GM12878 (cell line): ENCODE measurements at regions not wholly inside any gene's neighbourhood (a gene's known extent, or its start where the extent isn't known, plus 50 kb on each side); places are given as distances from the start of the nearest gene placed in this dataset.

Source experiments
- ATAC-seq: fragments of 200-7000 bp; cut with Tn5 transposase; 3 replicates; pipeline ENCODE4 v1.9.1; 2020; ENCODE audit warnings: mild to moderate bottlenecking, moderate library complexity
- BruUV-seq: library from RNA; stranded (reverse); fragments of 400-500 nt; replicated peaks from 2 replicates; lab custom pipeline; 2021; lab: Mats Ljungman, UMichigan
- CTCF ChIA-PET: fragments of 300-600 bp; sonication (Branson Sonifier 250); formaldehyde crosslinking; extraction: SDS; loops from one replicate; lab custom pipeline; 2021; ENCODE audit warnings: inconsistent platforms; lab: Yijun Ruan, JAX
- POLR2A ChIA-PET: fragments of 350-600 bp; formaldehyde crosslinking; extraction: SDS; loops from one replicate; lab custom pipeline; 2021; ENCODE audit warnings: inconsistent platforms; lab: Charles Lee
- RAD21 ChIA-PET: fragments of 300-600 bp; sonication (Branson Sonifier 250); formaldehyde crosslinking; loops from one replicate; lab custom pipeline; 2023; ENCODE audit warnings: antibody characterized with exemption; ENCODE audit not compliant: unreplicated experiment; lab: Charles Lee
- SMC1A ChIA-PET: fragments of 300-600 bp; sonication (Branson Sonifier 250); formaldehyde crosslinking; loops from one replicate; lab custom pipeline; 2023; ENCODE audit not compliant: unreplicated experiment, uncharacterized antibody; lab: Charles Lee
- DNase-seq: peaks from one replicate; pipeline ENCODE4 v3.0.0-alpha.2; 2011; ENCODE audit warnings: low read depth, low spot score
- FAIRE-seq: peaks from 3 replicates; lab custom pipeline; 2011; peaks lifted over from hg19 to GRCh38; lab: Jason Lieb, UNC
- H2AFZ ChIP-seq: 2 replicates; pipeline ENCODE4 v1.6.0; 2011; ENCODE audit warnings: low read depth, low read length, control low read depth; ENCODE audit not compliant: control insufficient read depth
- H3K27ac ChIP-seq: 2 replicates; pipeline ENCODE4 v1.5.1; 2011; ENCODE audit warnings: control low read depth; ENCODE audit not compliant: control insufficient read depth, insufficient read depth
- H3K27me3 ChIP-seq, 2 experiments: replicated peaks in 1 of 2; 2 replicates each; pipeline versions ENCODE4 v1.6.0 to v1.6.1; 2011; ENCODE audit warnings: low read length in 1 of 2; ENCODE audit not compliant: control insufficient read depth in 2 of 2, insufficient read depth in 2 of 2
- H3K36me3 ChIP-seq, 2 experiments: 2 replicates each; pipeline ENCODE4 v1.5.1; 2011; ENCODE audit warnings: low read length in 1 of 2; ENCODE audit not compliant: control insufficient read depth in 2 of 2, insufficient read depth in 2 of 2
- H3K4me1 ChIP-seq: 2 replicates; pipeline ENCODE4 v1.6.1; 2011; ENCODE audit warnings: mild to moderate bottlenecking, low read length, moderate library complexity, mixed read lengths; ENCODE audit not compliant: control insufficient read depth, insufficient read depth
- H3K4me2 ChIP-seq: 2 replicates; pipeline ENCODE4 v1.6.0; 2011; ENCODE audit warnings: control low read depth; ENCODE audit not compliant: control insufficient read depth, insufficient read depth
- H3K4me3 ChIP-seq: fragments of 200-600 bp; sonication (generic); 2 replicates; pipeline ENCODE4 v1.5.1; 2016
- H3K79me2 ChIP-seq: 2 replicates; pipeline ENCODE4 v1.6.0; 2011; ENCODE audit warnings: low read length; ENCODE audit not compliant: control insufficient read depth, insufficient read depth
- H3K9ac ChIP-seq: 2 replicates; pipeline ENCODE4 v1.8.0; 2011; ENCODE audit warnings: low read length, control low read depth, mixed read lengths; ENCODE audit not compliant: control insufficient read depth, insufficient read depth
- H3K9me3 ChIP-seq: replicated peaks from 3 replicates; pipeline ENCODE4 v1.5.1; 2011; ENCODE audit warnings: mild to moderate bottlenecking, low read length; ENCODE audit not compliant: control insufficient read depth, insufficient read depth
- H4K20me1 ChIP-seq: 2 replicates; pipeline ENCODE4 v1.6.0; 2011; ENCODE audit not compliant: control insufficient read depth, insufficient read depth
- BMI1 ChIP-seq: fragments of 450-650 bp; IDR thresholded peaks from 2 replicates; pipeline ENCODE4 v1.6.1; 2016; ENCODE audit warnings: mild to moderate bottlenecking, moderate library complexity, borderline replicate concordance
- BRCA1 ChIP-seq: IDR thresholded peaks from 2 replicates; pipeline ENCODE4 v1.6.1; 2011; ENCODE audit warnings: low read depth, low read length, improper control_type of control experiment
- CEBPB ChIP-seq, 2 experiments: fragments of 150-350 bp in 1 of 2; IDR thresholded peaks; 2 replicates each; pipeline ENCODE4 v1.6.1; 2012 to 2014; ENCODE audit warnings: low read depth in 2 of 2, low read length in 2 of 2, borderline replicate concordance in 1 of 2, inconsistent platforms in 1 of 2
- CHD2 ChIP-seq: IDR thresholded peaks from 2 replicates; pipeline ENCODE4 v1.6.1; 2011; ENCODE audit warnings: low read depth, low read length, improper control_type of control experiment, borderline replicate concordance
- EP300 ChIP-seq, 2 experiments: fragments of 150-350 bp in 1 of 2; IDR thresholded peaks; 2 replicates each; pipeline ENCODE4 v1.6.1; 2011 to 2012; ENCODE audit warnings: low read depth in 2 of 2, low read length in 2 of 2, borderline replicate concordance in 1 of 2, improper control_type of control experiment in 1 of 2, inconsistent platforms in 1 of 2; ENCODE audit not compliant: control insufficient read depth in 1 of 2
- ETV6 ChIP-seq, 2 experiments: fragments of 450-650 bp in 1 of 2; IDR thresholded peaks in 1 of 2; conservative IDR thresholded peaks in 1 of 2; 2 replicates each; pipeline ENCODE4 v1.6.1; 2014; ENCODE audit warnings: antibody characterized with exemption in 1 of 2, borderline replicate concordance in 1 of 2, low read depth in 1 of 2, mild to moderate bottlenecking in 1 of 2, moderate library complexity in 1 of 2
- GABPA ChIP-seq: IDR thresholded peaks from 2 replicates; pipeline ENCODE4 v1.6.1; 2014; ENCODE audit warnings: antibody characterized with exemption, low read depth, mild to moderate bottlenecking, inconsistent platforms
- JUNB ChIP-seq: IDR thresholded peaks from 2 replicates; pipeline ENCODE4 v1.6.1; 2016; ENCODE audit warnings: antibody characterized with exemption, mild to moderate bottlenecking
- PML ChIP-seq: IDR thresholded peaks from 2 replicates; pipeline ENCODE4 v1.6.1; 2012; ENCODE audit warnings: low read length, inconsistent platforms
- SIX5 ChIP-seq: IDR thresholded peaks from 2 replicates; pipeline ENCODE4 v1.6.1; 2011; ENCODE audit warnings: mild to moderate bottlenecking, low read depth, low read length, moderate library complexity; ENCODE audit not compliant: severe bottlenecking
- STAT3 ChIP-seq: IDR thresholded peaks from 2 replicates; pipeline ENCODE4 v1.6.1; 2011; ENCODE audit warnings: low read depth, low read length, improper control_type of control experiment
- USF1 ChIP-seq: IDR thresholded peaks from 2 replicates; pipeline ENCODE4 v1.6.1; 2011; ENCODE audit warnings: borderline replicate concordance, low read depth, mild to moderate bottlenecking, moderate library complexity, mixed read lengths, low read length; ENCODE audit not compliant: insufficient read depth; ENCODE audit errors: extremely low read length
- ZBTB33 ChIP-seq: fragments of 450-650 bp; IDR thresholded peaks from 2 replicates; pipeline ENCODE4 v1.6.1; 2017; ENCODE audit warnings: mild to moderate bottlenecking
- WGBS: methylation state at CpG from one replicate; pipeline ENCODE4 v1.1.6; 2016; ENCODE audit warnings: low lambda C conversion rate; ENCODE audit not compliant: insufficient replicate concordance, insufficient coverage; ENCODE audit errors: missing lambda C conversion rate; 5-methylcytosine and 5-hydroxymethylcytosine counted together
- in situ Hi-C: fragments of 300-500 bp; cut with MboI; formaldehyde crosslinking; loops from 9 replicates; pipeline ENCODE4 v1.14.3; 2018; ENCODE audit warnings: mixed read lengths
- intact Hi-C: fragments of 100-400 bp; cut with micrococcal nuclease; formaldehyde crosslinking; loops from one replicate; pipeline ENCODE4 v1.14.2; 2022; ENCODE audit not compliant: unreplicated experiment

GRCh38 chr3:154766765-154767503 lies 313.2 kb upstream of the MME start:
- Histone ChIP-seq H3K36me3 (no peaks in the 10 kb centered on the region), H3K4me1 (no peaks in the 10 kb centered on the region), H4K20me1 (no peaks in the 10 kb centered on the region), H3K4me2 (no peak overlapping the region), H2AFZ (no peak overlapping the region), H3K4me3 (no peak overlapping the region), H3K79me2 (no peaks in the 10 kb centered on the region), H3K9ac (no peak overlapping the region), H3K9me3 (no peaks in the 10 kb centered on the region), H3K27me3 (no peaks in the 10 kb centered on the region), H3K27ac (no peak overlapping the region)
- FAIRE-seq = no peak
- POLR2A ChIA-PET = no interaction called here
- RAD21 ChIA-PET = no interaction called here
- DNase-seq = no peak
- ATAC-seq = no peak
- intact Hi-C loops (no loop called here), in situ Hi-C loops (no loop called here)
- WGBS = 28% methylated on average over 5 of the region's 5 CpGs
- no peak for TF ChIP-seq ETV6 (conservative IDR thresholded peaks at IDR 0.05 in 1 of 2, IDR thresholded peaks at IDR 0.05 in 1 of 2; ENCODE audit: borderline replicate concordance in 1 of 2, low read depth in 1 of 2)
- no peak for TF ChIP-seq BRCA1
- no peak for TF ChIP-seq STAT3
- no peak for TF ChIP-seq JUNB
- SMC1A ChIA-PET = no interaction called here
- CTCF ChIA-PET = no interaction called here
- no TSS peak for BruUV-seq

GRCh38 chr3:154764856-154765640 lies 315.1 kb upstream of the MME start:
- ChIA-PET CTCF (no interaction called here), SMC1A (no interaction called here), POLR2A (no interaction called here), RAD21 (no interaction called here)
- Histone ChIP-seq H3K4me2 (no peak overlapping the region), H2AFZ (no peak overlapping the region), H3K4me3 (no peak overlapping the region), H3K9ac (no peak overlapping the region), H3K36me3 (no peaks in the 10 kb centered on the region), H3K79me2 (no peaks in the 10 kb centered on the region), H3K9me3 (no peaks in the 10 kb centered on the region), H3K4me1 (no peaks in the 10 kb centered on the region), H3K27me3 (no peaks in the 10 kb centered on the region), H4K20me1 (no peaks in the 10 kb centered on the region), H3K27ac (no peak overlapping the region)
- in situ Hi-C loops (no loop called here), intact Hi-C loops (no loop called here)
- 4% methylated on average over 3 of the region's 3 CpGs for WGBS
- DNase-seq = no peak
- no peak for ATAC-seq
- FAIRE-seq = no peak
- no TSS peak for BruUV-seq
- no peak for TF ChIP-seq GABPA
- no peak for TF ChIP-seq BMI1
- TF ChIP-seq USF1 = no peak
- no peak for TF ChIP-seq CEBPB (IDR thresholded peaks at IDR 0.05; ENCODE audit: borderline replicate concordance in 1 of 2, low read depth in 2 of 2, low read length in 2 of 2)
- no peak for TF ChIP-seq ZBTB33
- TF ChIP-seq BRCA1 = no peak
- TF ChIP-seq PML = no peak
- TF ChIP-seq SIX5 = no peak
- TF ChIP-seq CHD2 = no peak
- TF ChIP-seq EP300 (IDR thresholded peaks at IDR 0.05; ENCODE audit: borderline replicate concordance in 1 of 2, control insufficient read depth in 1 of 2, low read depth in 2 of 2, low read length in 2 of 2) = no peak
